SK-N-SH (cell line): ENCODE measurements at regions not wholly inside any gene's neighbourhood (a gene's known extent, or its start where the extent isn't known, plus 50 kb on each side); places are given as distances from the start of the nearest gene placed in this dataset.

Source experiments
- CTCF ChIA-PET: fragments of 300-600, 350-600 bp; formaldehyde crosslinking; extraction: SDS; loops from one replicate; lab custom pipeline; 2021; lab: Yijun Ruan, JAX
- POLR2A ChIA-PET: fragments of 350-600 bp; sonication (Branson Sonifier 250); formaldehyde crosslinking; extraction: SDS; loops from one replicate; lab custom pipeline; 2020; ENCODE audit warnings: antibody characterized with exemption, inconsistent platforms; lab: Yijun Ruan, JAX
- DNase-seq: peaks from one replicate; pipeline ENCODE4 v3.0.0; 2012
- H2AFZ ChIP-seq: fragments of 200-600 bp; sonication (generic); 2 replicates; pipeline ENCODE4 v1.8.1; 2016; ENCODE audit warnings: antibody characterized with exemption, mild to moderate bottlenecking, low read depth
- H3F3A ChIP-seq: fragments of 200-600 bp; sonication (generic); replicated peaks from 2 replicates; pipeline ENCODE3; 2016; ENCODE audit warnings: antibody characterized with exemption, mild to moderate bottlenecking; ENCODE audit not compliant: insufficient read depth
- H3K27ac ChIP-seq, 2 experiments: fragments of 200-500 bp in 1 of 2; fragments of 200-600 bp in 1 of 2; sonication (Bioruptor generic) in 1 of 2; sonication (generic), shearing (Covaris generic) in 1 of 2; 2 replicates each; pipeline versions ENCODE4 v1.5.1 to v1.6.1; 2014 to 2016; ENCODE audit warnings: low read depth in 2 of 2, inconsistent platforms in 1 of 2, low read length in 1 of 2, mild to moderate bottlenecking in 1 of 2, mixed read lengths in 1 of 2
- H3K27me3 ChIP-seq: fragments of 200-600 bp; sonication (generic), shearing (Covaris generic); 2 replicates; pipeline ENCODE4 v1.6.1; 2016; ENCODE audit warnings: mixed run types; ENCODE audit not compliant: insufficient read depth
- H3K36me3 ChIP-seq, 2 experiments: fragments of 200-500 bp in 1 of 2; fragments of 200-600 bp in 1 of 2; sonication (Bioruptor generic) in 1 of 2; sonication (generic) in 1 of 2; replicated peaks in 1 of 2; 2 replicates each; pipeline versions ENCODE3 to v1.5.1; 2014 to 2016; ENCODE audit warnings: low read length in 1 of 2, mild to moderate bottlenecking in 1 of 2; ENCODE audit not compliant: insufficient read depth in 2 of 2, control insufficient read depth in 1 of 2
- H3K4me1 ChIP-seq, 2 experiments: fragments of 200-500 bp in 1 of 2; fragments of 200-600 bp in 1 of 2; sonication (Bioruptor generic) in 1 of 2; sonication (generic), shearing (Covaris generic) in 1 of 2; 2 replicates each; pipeline versions ENCODE4 v1.5.1 to v1.6.1; 2014 to 2016; ENCODE audit warnings: low read depth in 1 of 2, low read length in 1 of 2, mixed run types in 1 of 2; ENCODE audit not compliant: insufficient read depth in 2 of 2, control insufficient read depth in 1 of 2
- H3K4me2 ChIP-seq: fragments of 200-600 bp; sonication (generic), shearing (Covaris generic); 2 replicates; pipeline ENCODE4 v1.6.1; 2017; ENCODE audit warnings: mixed run types
- H3K4me3 ChIP-seq, 2 experiments: fragments of 200-500 bp in 1 of 2; fragments of 200-600 bp in 1 of 2; sonication (Bioruptor generic) in 1 of 2; sonication (generic), shearing (Covaris generic) in 1 of 2; 2 replicates each; pipeline versions ENCODE4 v1.5.1 to v1.8.1; 2014 to 2016; ENCODE audit warnings: low read depth in 2 of 2, inconsistent platforms in 1 of 2, low read length in 1 of 2, mild to moderate bottlenecking in 1 of 2, mixed read lengths in 1 of 2, moderate library complexity in 1 of 2
- H3K79me2 ChIP-seq: fragments of 200-600 bp; sonication (generic); 2 replicates; pipeline ENCODE4 v1.8.1; 2017; ENCODE audit warnings: mild to moderate bottlenecking; ENCODE audit not compliant: insufficient read depth
- H3K9ac ChIP-seq: fragments of 200-600 bp; sonication (generic); 2 replicates; pipeline ENCODE4 v1.6.1; 2017; ENCODE audit warnings: mixed run types
- H3K9me2 ChIP-seq: fragments of 200-600 bp; sonication (generic); 2 replicates; pipeline ENCODE4 v1.6.1; 2017; ENCODE audit warnings: mixed run types
- H3K9me3 ChIP-seq: fragments of 200-600 bp; sonication (generic); 2 replicates; pipeline ENCODE4 v1.6.1; 2017; ENCODE audit warnings: mixed run types, mild to moderate bottlenecking, moderate library complexity
- H4K20me1 ChIP-seq: fragments of 200-600 bp; sonication (generic); 2 replicates; pipeline ENCODE4 v1.6.1; 2017; ENCODE audit warnings: mild to moderate bottlenecking, mixed run types; ENCODE audit not compliant: insufficient read depth
- ELF1 ChIP-seq: IDR thresholded peaks from 2 replicates; pipeline ENCODE4 v1.4.0; 2012
- EP300 ChIP-seq, 2 experiments: IDR thresholded peaks; 2 replicates each; pipeline versions ENCODE4 v1.4.0 to v1.6.1; 2012; ENCODE audit warnings: borderline replicate concordance in 1 of 2, low read depth in 1 of 2, low read length in 1 of 2
- EZH2phosphoT487 ChIP-seq: fragments of 200-600 bp; sonication (generic); IDR thresholded peaks from 2 replicates; pipeline ENCODE4 v1.6.1; 2017; ENCODE audit warnings: low read depth, mixed run types, mild to moderate bottlenecking, antibody characterized with exemption, moderate library complexity, borderline replicate concordance
- FOSL2 ChIP-seq: IDR thresholded peaks from 2 replicates; pipeline ENCODE4 v1.4.0; 2012; ENCODE audit warnings: low read depth, mild to moderate bottlenecking, moderate library complexity, borderline replicate concordance
- FOXM1 ChIP-seq: IDR thresholded peaks from 2 replicates; pipeline ENCODE4 v1.4.0; 2012; ENCODE audit warnings: low read depth, mild to moderate bottlenecking
- GABPA ChIP-seq: IDR thresholded peaks from 2 replicates; pipeline ENCODE4 v1.4.0; 2012; ENCODE audit warnings: low read depth, mild to moderate bottlenecking
- GATA2 ChIP-seq: sonication (generic); formaldehyde crosslinking; IDR thresholded peaks from 2 replicates; pipeline ENCODE4 v1.5.0; 2020; ENCODE audit warnings: mild to moderate bottlenecking, missing genetic modification reagents
- MEF2A ChIP-seq: IDR thresholded peaks from 2 replicates; pipeline ENCODE4 v1.4.0; 2012; ENCODE audit warnings: low read depth, borderline replicate concordance
- NRF1 ChIP-seq: IDR thresholded peaks from 2 replicates; pipeline ENCODE4 v1.6.1; 2012; ENCODE audit warnings: low read depth, mild to moderate bottlenecking, low read length
- RAD21 ChIP-seq: IDR thresholded peaks from 2 replicates; pipeline ENCODE4 v1.6.1; 2012; ENCODE audit warnings: mild to moderate bottlenecking, low read length
- RFX5 ChIP-seq: IDR thresholded peaks from 2 replicates; pipeline ENCODE4 v1.6.1; 2012; ENCODE audit warnings: mild to moderate bottlenecking, improper control_type of control experiment, low read length
- SIN3A ChIP-seq: IDR thresholded peaks from 2 replicates; pipeline ENCODE4 v1.6.1; 2012; ENCODE audit warnings: low read depth, mild to moderate bottlenecking, low read length, moderate library complexity, borderline replicate concordance
- TAF1 ChIP-seq: IDR thresholded peaks from 2 replicates; pipeline ENCODE4 v1.6.1; 2012; ENCODE audit warnings: low read depth, mild to moderate bottlenecking, low read length, moderate library complexity, borderline replicate concordance
- TEAD4 ChIP-seq: IDR thresholded peaks from 2 replicates; pipeline ENCODE4 v1.4.0; 2012; ENCODE audit warnings: mild to moderate bottlenecking, borderline replicate concordance; ENCODE audit not compliant: insufficient read depth
- WGBS: methylation state at CpG from one replicate; pipeline ENCODE4 v1.1.6; 2017; ENCODE audit warnings: low lambda C conversion rate; 5-methylcytosine and 5-hydroxymethylcytosine counted together
- TF ChIP-seq, protein P1 (sequence below): IDR thresholded peaks from 2 replicates; pipeline ENCODE4 v1.4.0; 2012; ENCODE audit warnings: low read depth
- TF ChIP-seq, protein P2 (sequence below): fragments of 200-600 bp; sonication (generic); IDR thresholded peaks from 2 replicates; pipeline ENCODE4 v1.6.1; 2017; ENCODE audit warnings: antibody characterized with exemption, mild to moderate bottlenecking, moderate library complexity
- TF ChIP-seq, protein P3 (sequence below): IDR thresholded peaks from 2 replicates; pipeline ENCODE4 v1.6.1; 2012; ENCODE audit warnings: mild to moderate bottlenecking, low read depth, low read length, moderate library complexity

DNA sequence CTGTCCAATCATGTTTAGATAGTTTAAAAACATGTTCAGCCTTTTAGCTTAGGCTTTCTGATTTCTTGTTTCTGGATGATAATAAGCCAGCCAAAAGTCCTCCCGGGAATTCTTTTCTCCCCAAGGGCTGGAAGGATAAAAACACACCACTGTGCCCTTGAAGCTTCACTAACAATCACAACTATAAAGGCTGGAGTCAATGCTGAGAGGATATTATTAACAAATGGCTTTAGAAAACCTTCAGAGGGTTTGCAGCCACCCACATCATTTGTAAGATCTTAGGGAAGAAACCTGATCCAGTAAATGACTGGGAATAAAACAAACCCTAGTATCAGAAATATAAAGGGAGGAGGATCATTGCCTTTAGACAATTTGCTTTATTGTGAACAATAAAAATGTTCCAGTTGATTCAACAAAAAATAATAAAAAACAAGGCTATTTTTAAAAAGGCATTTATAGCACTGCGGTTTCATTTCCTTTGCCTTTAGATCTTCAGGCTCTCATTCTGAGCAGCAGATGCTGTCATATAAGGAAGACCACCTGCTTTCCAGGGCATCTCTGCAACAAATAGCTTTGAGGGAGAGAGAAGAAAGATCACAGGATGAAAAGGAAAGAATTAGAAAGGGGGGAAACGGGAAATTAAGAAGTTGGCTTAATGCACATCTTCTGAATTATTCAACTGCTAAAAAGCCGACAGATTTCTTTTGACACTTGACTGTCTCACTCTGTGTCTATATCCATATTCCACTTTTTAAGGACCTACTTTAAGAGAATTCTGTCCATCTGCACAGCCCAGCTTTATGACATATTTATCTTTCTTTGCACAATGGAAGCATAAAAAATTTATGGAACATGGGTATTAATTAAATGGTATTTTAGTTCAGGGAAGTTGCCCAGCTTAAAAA lies 277.2 kb upstream of the SLC24A2 start:
- H3K4me3 ChIP-seq = no peak overlapping the region
- no peaks in the 10 kb centered on the region for H4K20me1 ChIP-seq
- WGBS = 40% methylated on average over 4 of the region's 4 CpGs
- no peak overlapping the region for H3K9ac ChIP-seq
- H3K9me2 ChIP-seq = no peaks in the 10 kb centered on the region
- POLR2A ChIA-PET = no interaction called here
- H3K27ac ChIP-seq = no peak overlapping the region
- no peaks in the 10 kb centered on the region for H3F3A ChIP-seq
- DNase-seq = no peak
- no peaks in the 10 kb centered on the region for H3K9me3 ChIP-seq
- H3K27me3 ChIP-seq = no peaks in the 10 kb centered on the region
- no peak overlapping the region for H2AFZ ChIP-seq
- no peaks in the 10 kb centered on the region for H3K36me3 ChIP-seq
- H3K79me2 ChIP-seq = no peaks in the 10 kb centered on the region
- H3K4me1 ChIP-seq = no peaks in the 10 kb centered on the region
- TF ChIP-seq FOXM1 = no peak
- no peak for TF ChIP-seq MEF2A
- TF ChIP-seq RFX5 = no peak
- no peak for TF ChIP-seq TAF1
- TF ChIP-seq ELF1 = no peak
- no peak for TF ChIP-seq TEAD4
- TF ChIP-seq EP300 (IDR thresholded peaks at IDR 0.05; ENCODE audit: borderline replicate concordance in 1 of 2, low read depth in 1 of 2, low read length in 1 of 2) = no peak
- TF ChIP-seq GABPA = no peak
- TF ChIP-seq FOSL2 = no peak
- no peak for TF ChIP-seq RAD21
- TF ChIP-seq, protein P1, sequence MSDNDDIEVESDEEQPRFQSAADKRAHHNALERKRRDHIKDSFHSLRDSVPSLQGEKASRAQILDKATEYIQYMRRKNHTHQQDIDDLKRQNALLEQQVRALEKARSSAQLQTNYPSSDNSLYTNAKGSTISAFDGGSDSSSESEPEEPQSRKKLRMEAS = no peak
- TF ChIP-seq, all 33 proteins: peak for 0
- H3K4me2 ChIP-seq = no peak overlapping the region
- CTCF ChIA-PET = interaction anchor here (1.4 kb wide), 1 partner anchor 11 kb away, joined by 3 read pairs; no protein-coding TSS in a partner anchor

DNA sequence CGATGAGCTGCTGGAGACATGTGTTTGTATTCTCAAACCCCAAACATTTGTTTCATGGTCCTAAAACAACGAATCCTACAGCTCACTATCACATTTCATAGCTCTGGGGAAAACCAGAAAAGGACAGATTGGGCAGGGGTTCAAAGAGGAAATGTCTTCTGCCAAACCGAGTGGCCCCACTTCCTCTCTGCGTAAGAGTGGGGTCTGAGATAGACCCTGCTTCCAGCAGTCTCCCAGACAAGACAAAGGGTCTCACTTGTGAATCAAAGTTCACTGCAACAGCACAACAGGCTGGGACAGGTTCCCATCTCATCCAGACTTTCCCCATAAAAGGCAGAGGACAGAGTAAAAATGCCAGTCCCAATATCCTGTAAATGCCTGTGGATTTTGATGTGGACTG lies 276.2 kb upstream of the SLC24A2 start:
- H3K4me3 ChIP-seq = no peak overlapping the region
- H3K9me3 ChIP-seq = no peaks in the 10 kb centered on the region
- no peaks in the 10 kb centered on the region for H4K20me1 ChIP-seq
- H3K4me1 ChIP-seq = no peaks in the 10 kb centered on the region
- no peaks in the 10 kb centered on the region for H3F3A ChIP-seq
- H2AFZ ChIP-seq = no peak overlapping the region
- no peaks in the 10 kb centered on the region for H3K36me3 ChIP-seq
- no peak for DNase-seq
- H3K9ac ChIP-seq = no peak overlapping the region
- no peak overlapping the region for H3K27ac ChIP-seq
- H3K4me2 ChIP-seq = no peak overlapping the region
- no peaks in the 10 kb centered on the region for H3K27me3 ChIP-seq
- H3K79me2 ChIP-seq = no peaks in the 10 kb centered on the region
- WGBS = 35% methylated on average over 4 of the region's 4 CpGs
- POLR2A ChIA-PET = no interaction called here
- CTCF ChIA-PET = interaction anchor here (1.0 kb wide), 1 partner anchor 13 kb away, joined by 4 read pairs; no protein-coding TSS in a partner anchor
- no peak for TF ChIP-seq GABPA
- no peak for TF ChIP-seq EZH2phosphoT487
- TF ChIP-seq, protein P2, sequence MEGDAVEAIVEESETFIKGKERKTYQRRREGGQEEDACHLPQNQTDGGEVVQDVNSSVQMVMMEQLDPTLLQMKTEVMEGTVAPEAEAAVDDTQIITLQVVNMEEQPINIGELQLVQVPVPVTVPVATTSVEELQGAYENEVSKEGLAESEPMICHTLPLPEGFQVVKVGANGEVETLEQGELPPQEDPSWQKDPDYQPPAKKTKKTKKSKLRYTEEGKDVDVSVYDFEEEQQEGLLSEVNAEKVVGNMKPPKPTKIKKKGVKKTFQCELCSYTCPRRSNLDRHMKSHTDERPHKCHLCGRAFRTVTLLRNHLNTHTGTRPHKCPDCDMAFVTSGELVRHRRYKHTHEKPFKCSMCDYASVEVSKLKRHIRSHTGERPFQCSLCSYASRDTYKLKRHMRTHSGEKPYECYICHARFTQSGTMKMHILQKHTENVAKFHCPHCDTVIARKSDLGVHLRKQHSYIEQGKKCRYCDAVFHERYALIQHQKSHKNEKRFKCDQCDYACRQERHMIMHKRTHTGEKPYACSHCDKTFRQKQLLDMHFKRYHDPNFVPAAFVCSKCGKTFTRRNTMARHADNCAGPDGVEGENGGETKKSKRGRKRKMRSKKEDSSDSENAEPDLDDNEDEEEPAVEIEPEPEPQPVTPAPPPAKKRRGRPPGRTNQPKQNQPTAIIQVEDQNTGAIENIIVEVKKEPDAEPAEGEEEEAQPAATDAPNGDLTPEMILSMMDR = no peak
- TF ChIP-seq TAF1 = no peak
- TF ChIP-seq, protein P3, sequence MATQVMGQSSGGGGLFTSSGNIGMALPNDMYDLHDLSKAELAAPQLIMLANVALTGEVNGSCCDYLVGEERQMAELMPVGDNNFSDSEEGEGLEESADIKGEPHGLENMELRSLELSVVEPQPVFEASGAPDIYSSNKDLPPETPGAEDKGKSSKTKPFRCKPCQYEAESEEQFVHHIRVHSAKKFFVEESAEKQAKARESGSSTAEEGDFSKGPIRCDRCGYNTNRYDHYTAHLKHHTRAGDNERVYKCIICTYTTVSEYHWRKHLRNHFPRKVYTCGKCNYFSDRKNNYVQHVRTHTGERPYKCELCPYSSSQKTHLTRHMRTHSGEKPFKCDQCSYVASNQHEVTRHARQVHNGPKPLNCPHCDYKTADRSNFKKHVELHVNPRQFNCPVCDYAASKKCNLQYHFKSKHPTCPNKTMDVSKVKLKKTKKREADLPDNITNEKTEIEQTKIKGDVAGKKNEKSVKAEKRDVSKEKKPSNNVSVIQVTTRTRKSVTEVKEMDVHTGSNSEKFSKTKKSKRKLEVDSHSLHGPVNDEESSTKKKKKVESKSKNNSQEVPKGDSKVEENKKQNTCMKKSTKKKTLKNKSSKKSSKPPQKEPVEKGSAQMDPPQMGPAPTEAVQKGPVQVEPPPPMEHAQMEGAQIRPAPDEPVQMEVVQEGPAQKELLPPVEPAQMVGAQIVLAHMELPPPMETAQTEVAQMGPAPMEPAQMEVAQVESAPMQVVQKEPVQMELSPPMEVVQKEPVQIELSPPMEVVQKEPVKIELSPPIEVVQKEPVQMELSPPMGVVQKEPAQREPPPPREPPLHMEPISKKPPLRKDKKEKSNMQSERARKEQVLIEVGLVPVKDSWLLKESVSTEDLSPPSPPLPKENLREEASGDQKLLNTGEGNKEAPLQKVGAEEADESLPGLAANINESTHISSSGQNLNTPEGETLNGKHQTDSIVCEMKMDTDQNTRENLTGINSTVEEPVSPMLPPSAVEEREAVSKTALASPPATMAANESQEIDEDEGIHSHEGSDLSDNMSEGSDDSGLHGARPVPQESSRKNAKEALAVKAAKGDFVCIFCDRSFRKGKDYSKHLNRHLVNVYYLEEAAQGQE = no peak
- no peak for TF ChIP-seq GATA2
- TF ChIP-seq NRF1 = no peak
- no peak for TF ChIP-seq SIN3A
- no peaks in the 10 kb centered on the region for H3K9me2 ChIP-seq
